Spleen (tissue), 11 donors: ENCODE measurements at regions not wholly inside any gene's neighbourhood (a gene's known extent, or its start where the extent isn't known, plus 50 kb on each side); places are given as distances from the start of the nearest gene placed in this dataset.

Experiments used
- DNase-seq: peaks from one replicate; pipeline ENCODE4 v3.0.0-alpha.2; 2020
- H3K27ac ChIP-seq, 8 donors: fragments of 200-600 bp; sonication (generic) in 7 of 8; 1 replicate in 4 of 8; 2 replicates in 4 of 8; pipeline versions ENCODE4 v1.5.0 to v1.8.0; 2016 to 2021; ENCODE audit warnings: inconsistent platforms in 4 of 8, mild to moderate bottlenecking in 4 of 8, moderate library complexity in 1 of 8
- H3K27me3 ChIP-seq, 7 donors: fragments of 200-600 bp; sonication (generic) in 6 of 7; replicated peaks in 1 of 7; 1 replicate in 4 of 7; 2 replicates in 3 of 7; pipeline versions ENCODE4 v1.5.0 to v1.8.0; 2016 to 2021; ENCODE audit warnings: inconsistent platforms in 3 of 7, mild to moderate bottlenecking in 1 of 7
- H3K36me3 ChIP-seq, 6 donors: fragments of 200-600 bp; sonication (generic) in 5 of 6; 1 replicate in 4 of 6; 2 replicates in 2 of 6; pipeline versions ENCODE4 v1.5.0 to v1.8.0; 2016 to 2021; ENCODE audit warnings: inconsistent platforms in 2 of 6
- H3K4me1 ChIP-seq, 6 donors: fragments of 200-600 bp; sonication (generic) in 5 of 6; 1 replicate in 3 of 6; 2 replicates in 3 of 6; pipeline versions ENCODE4 v1.5.0 to v1.8.0; 2016 to 2021; ENCODE audit warnings: inconsistent platforms in 3 of 6
- H3K4me3 ChIP-seq, 8 donors: fragments of 200-600 bp; sonication (generic) in 7 of 8; 1 replicate in 4 of 8; 2 replicates in 4 of 8; pipeline versions ENCODE4 v1.5.0 to v1.8.0; 2016 to 2021; ENCODE audit warnings: inconsistent platforms in 4 of 8, mild to moderate bottlenecking in 4 of 8, moderate library complexity in 2 of 8
- H3K9me3 ChIP-seq, 8 donors: fragments of 200-600 bp; sonication (generic) in 7 of 8; 1 replicate in 4 of 8; 2 replicates in 4 of 8; pipeline versions ENCODE4 v1.5.0 to v1.8.0; 2016 to 2021; ENCODE audit warnings: inconsistent platforms in 4 of 8
- CTCF ChIP-seq, 11 experiments: fragments of 200-600 bp in 7 of 11; fragments of 450-650 bp in 4 of 11; sonication (generic) in 4 of 11; IDR thresholded peaks in 8 of 11; conservative IDR thresholded peaks in 3 of 11; 1 replicate in 7 of 11; 2 replicates in 4 of 11; pipeline versions ENCODE4 v1.4.0 to v1.8.0; 2016 to 2021; ENCODE audit warnings: antibody characterized with exemption in 11 of 11, inconsistent platforms in 4 of 11, mild to moderate bottlenecking in 1 of 11
- POLR2A ChIP-seq, 3 donors: fragments of 450-650 bp; IDR thresholded peaks; one replicate each; pipeline ENCODE4 v1.5.1; 2017; ENCODE audit warnings: antibody characterized with exemption in 3 of 3, mild to moderate bottlenecking in 1 of 3
- POLR2AphosphoS5 ChIP-seq, 3 donors: sonication (generic); formaldehyde crosslinking; IDR thresholded peaks; one replicate each; pipeline ENCODE4 v1.5.1; 2017; ENCODE audit warnings: antibody characterized with exemption in 3 of 3
- WGBS, 5 donors: extraction: QIAGEN DNeasy Blood & Tissue Kit in 3 of 5; methylation state at CpG; one replicate each; pipeline versions ENCODE4 v1.1.5 to v1.1.7; 2013 to 2018; 5-methylcytosine and 5-hydroxymethylcytosine counted together
- intact Hi-C: fragments of 100-400 bp; cut with DNase I; formaldehyde crosslinking; loops from one replicate; pipeline ENCODE4 v1.15.0; 2023; ENCODE audit warnings: low total_unique reads
- donor health status: healthy with polysubstance abuse.
- donor health status: DM: no; HTN: no; CAD: no; lungs with moderate emphysema.
- donor health status: DM: no; HTN: no; CAD: no.
- donor health status: Bipolar disorder and iron deficiency.
- donor health status: healthy.
- donor health status: DM: no; HTN: no; CAD: no.
- donor health status: DM: yes; HTN: yes; CAD: no.

DNA sequence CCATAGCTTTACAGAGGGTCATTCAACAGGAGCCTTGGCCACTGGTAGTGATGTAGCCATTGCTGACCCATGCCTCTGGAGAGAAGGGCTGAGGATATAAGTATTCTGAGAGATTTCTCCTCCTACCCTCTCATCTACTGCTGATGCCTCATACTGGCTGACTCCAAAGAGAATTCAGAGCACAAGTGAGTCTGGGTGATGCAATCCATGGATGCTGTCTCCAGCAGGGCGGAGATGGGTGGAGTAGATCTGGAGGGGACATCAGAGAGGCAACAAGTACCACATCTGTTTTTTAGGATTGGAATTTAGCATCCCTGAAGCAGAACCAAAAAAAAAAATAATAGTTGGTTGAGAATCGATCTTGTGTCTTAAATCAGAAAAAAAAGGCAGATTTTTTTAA, 705.7 kb upstream of the CELF2 start:
- TF ChIP-seq CTCF (IDR thresholded peaks at IDR 0.05 in 8 of 11, conservative IDR thresholded peaks at IDR 0.05 in 3 of 11) (no peak), POLR2AphosphoS5 (IDR thresholded peaks at IDR 0.05) (no peak), POLR2A (IDR thresholded peaks at IDR 0.05) (no peak)
- DNase-seq = no peak
- intact Hi-C loops = no loop called here

GRCh38 chr10:10313149-10313835, 704.4 kb upstream of the CELF2 start:
- WGBS, 5 donors = 59 to 71% (median 61%) methylated on average over 3 of the region's 3 CpGs

More for the DNA sequence above, 705.7 kb upstream of the CELF2 start:
- H3K36me3 ChIP-seq = no peaks in the 10 kb centered on the region
- 62 to 83% (median 70%) methylated on average over 2 of the region's 2 CpGs for WGBS, 5 donors
- no peaks in the 10 kb centered on the region for H3K27me3 ChIP-seq
- no peak overlapping the region for H3K4me3 ChIP-seq
- no peaks in the 10 kb centered on the region for H3K4me1 ChIP-seq
- H3K27ac ChIP-seq = no peak overlapping the region
- H3K9me3 ChIP-seq = no peaks in the 10 kb centered on the region

GRCh38 chr10:10314626-10315025, 703.0 kb upstream of the CELF2 start:
- H3K4me3 ChIP-seq = no peak overlapping the region
- no peak for TF ChIP-seq POLR2AphosphoS5 (IDR thresholded peaks at IDR 0.05)
- no peak for TF ChIP-seq CTCF (IDR thresholded peaks at IDR 0.05 in 8 of 11, conservative IDR thresholded peaks at IDR 0.05 in 3 of 11)
- no peak for TF ChIP-seq POLR2A (IDR thresholded peaks at IDR 0.05)
- intact Hi-C loops = no loop called here
- no peaks in the 10 kb centered on the region for H3K36me3 ChIP-seq
- WGBS, 5 donors = 80 to 85% (median 84%) methylated on average over 2 of the region's 2 CpGs
- no peak overlapping the region for H3K27ac ChIP-seq
- no peaks in the 10 kb centered on the region for H3K4me1 ChIP-seq
- DNase-seq = no peak
- H3K27me3 ChIP-seq = no peaks in the 10 kb centered on the region
- H3K9me3 ChIP-seq = no peaks in the 10 kb centered on the region

More at GRCh38 chr10:10313149-10313835, 704.4 kb upstream of the CELF2 start:
- Histone ChIP-seq H3K4me3 (no peak overlapping the region), H3K27me3 (no peaks in the 10 kb centered on the region), H3K27ac (no peak overlapping the region), H3K36me3 (no peaks in the 10 kb centered on the region), H3K4me1 (no peaks in the 10 kb centered on the region), H3K9me3 (no peaks in the 10 kb centered on the region)
- intact Hi-C loops = no loop called here
- no peak for TF ChIP-seq CTCF (IDR thresholded peaks at IDR 0.05 in 8 of 11, conservative IDR thresholded peaks at IDR 0.05 in 3 of 11)
- no peak for TF ChIP-seq POLR2A (IDR thresholded peaks at IDR 0.05)
- no peak for TF ChIP-seq POLR2AphosphoS5 (IDR thresholded peaks at IDR 0.05)
- no peak for DNase-seq

GRCh38 chr10:10315989-10316388, 701.7 kb upstream of the CELF2 start:
- TF ChIP-seq POLR2A (IDR thresholded peaks at IDR 0.05) (no peak), CTCF (IDR thresholded peaks at IDR 0.05 in 8 of 11, conservative IDR thresholded peaks at IDR 0.05 in 3 of 11) (no peak), POLR2AphosphoS5 (IDR thresholded peaks at IDR 0.05) (no peak)
- DNase-seq = no peak
- Histone ChIP-seq H3K4me1 (no peaks in the 10 kb centered on the region), H3K4me3 (no peak overlapping the region), H3K9me3 (no peaks in the 10 kb centered on the region), H3K36me3 (no peaks in the 10 kb centered on the region), H3K27me3 (no peaks in the 10 kb centered on the region), H3K27ac (no peak overlapping the region)
- 50 to 95% (median 76%) methylated on average over 1 of the region's 1 CpG for WGBS, 5 donors
- intact Hi-C loops = no loop called here
